PC-3 (cell line): ENCODE measurements at regions not wholly inside any gene's neighbourhood (a gene's known extent, or its start where the extent isn't known, plus 50 kb on each side); places are given as distances from the start of the nearest gene placed in this dataset.

Experiments
- CTCF ChIP-seq: fragments of 300-600 bp; sonication (generic); conservative IDR thresholded peaks from 2 replicates; pipeline ENCODE4 v1.5.1; 2017; ENCODE audit warnings: antibody characterized with exemption, low read depth, mild to moderate bottlenecking, low read length
- EZH2 ChIP-seq: fragments of 300-600 bp; sonication (generic); IDR thresholded peaks from one replicate; pipeline ENCODE4 v1.6.1; 2017; ENCODE audit warnings: antibody characterized with exemption, mild to moderate bottlenecking, low read length; ENCODE audit not compliant: unreplicated experiment
- EZH2phosphoT487 ChIP-seq: fragments of 300-600 bp; sonication (generic); IDR thresholded peaks from 2 replicates; pipeline ENCODE4 v1.6.1; 2018; ENCODE audit warnings: mild to moderate bottlenecking, antibody characterized with exemption, low read length, borderline replicate concordance

GRCh38 chr14:85118274-85118673 lies 411.7 kb upstream of the FLRT2 start:
- TF ChIP-seq CTCF (no peak), EZH2 (no peak), EZH2phosphoT487 (no peak)
